ENCODE measurements at regions not wholly inside any gene's neighbourhood (a gene's known extent, or its start where the extent isn't known, plus 50 kb on each side); places are given as distances from the start of the nearest gene placed in this dataset.
"Not testable (repeated sequence)": the region's sequence is repeated elsewhere in the genome, so short reads cannot be mapped to it uniquely, and the experiment has no call there.

GRCh38 chr2:58769111-58769863 is 528.2 kb upstream of the FANCL start:
- DNase-seq: no peak

- no peak for DNase-seq
Observed at GRCh38 chr2:58768715-58769080, 527.6 kb upstream of the FANCL start.

GRCh38 chr2:58767828-58768714 is 526.9 kb upstream of the FANCL start:
- no peak for DNase-seq

GRCh38 chr2:58764338-58765104 is 523.4 kb upstream of the FANCL start:
- no peak for DNase-seq

- DNase-seq: no peak
Observed at GRCh38 chr2:58762176-58762781, 521.2 kb upstream of the FANCL start.

GRCh38 chr2:58757971-58758370 is 516.8 kb upstream of the FANCL start:
- no peak for DNase-seq

- DNase-seq: no peak
Observed at GRCh38 chr2:58756336-58756735, 515.2 kb upstream of the FANCL start.

GRCh38 chr2:58752507-58752906 is 511.4 kb upstream of the FANCL start:
- not testable (repeated sequence) for DNase-seq

- not testable (repeated sequence) for DNase-seq
Observed at GRCh38 chr2:58751676-58752075, 510.6 kb upstream of the FANCL start.

GRCh38 chr2:58749041-58749440 is 507.9 kb upstream of the FANCL start:
- no peak for DNase-seq

- DNase-seq: not testable (repeated sequence)
Observed at GRCh38 chr2:58745334-58745733, 504.2 kb upstream of the FANCL start.

GRCh38 chr2:58740426-58740825 is 499.3 kb upstream of the FANCL start:
- DNase-seq: no peak

- DNase-seq: no peak
Observed at GRCh38 chr2:58739033-58739432, 497.9 kb upstream of the FANCL start.

GRCh38 chr2:58734365-58734764 is 493.2 kb upstream of the FANCL start:
- DNase-seq: no peak

GRCh38 chr2:58732999-58733398 is 491.9 kb upstream of the FANCL start:
- no peak for DNase-seq

GRCh38 chr2:58731488-58731869 is 490.4 kb upstream of the FANCL start:
- DNase-seq: peak; percentile 81

- no peak for DNase-seq
Observed at GRCh38 chr2:58730764-58731487, 489.8 kb upstream of the FANCL start.

- DNase-seq: no peak
Observed at GRCh38 chr2:58727981-58728656, 487.0 kb upstream of the FANCL start.

GRCh38 chr2:58721912-58722591 is 480.9 kb upstream of the FANCL start:
- no peak for DNase-seq

GRCh38 chr2:58720770-58721697 is 479.9 kb upstream of the FANCL start:
- no peak for DNase-seq
